GM12873 (cell line): ENCODE measurements at regions not wholly inside any gene's neighbourhood (a gene's known extent, or its start where the extent isn't known, plus 50 kb on each side); places are given as distances from the start of the nearest gene placed in this dataset.

Source experiments
- CTCF ChIP-seq: IDR thresholded peaks from 2 replicates; pipeline ENCODE4 v1.5.1; 2012; ENCODE audit warnings: low read depth, mild to moderate bottlenecking, moderate library complexity, low read length, control low read depth; ENCODE audit not compliant: insufficient read depth; ENCODE audit errors: missing control alignments

- TF ChIP-seq CTCF, result no peak
Observed at GRCh38 chr15:88970232-88970631, 57.1 kb upstream of the MFGE8 start.

GRCh38 chr15:88974392-88974791 is 61.2 kb upstream of the MFGE8 start:
- no peak for TF ChIP-seq CTCF

- no peak for TF ChIP-seq CTCF
Observed at GRCh38 chr15:88975891-88976290, 62.7 kb upstream of the MFGE8 start.

- TF ChIP-seq CTCF, result no peak
Observed at GRCh38 chr15:88976656-88977055, 63.5 kb upstream of the MFGE8 start.

- TF ChIP-seq CTCF, result no peak
Observed at GRCh38 chr15:88979674-88980073, 66.5 kb upstream of the MFGE8 start.

- TF ChIP-seq CTCF, result no peak
Observed at GRCh38 chr15:88980498-88980897, 67.3 kb upstream of the MFGE8 start.

- no peak for TF ChIP-seq CTCF
Observed at GRCh38 chr15:88981244-88982215, 68.4 kb upstream of the MFGE8 start.
